ENCODE measurements at regions not wholly inside any gene's neighbourhood (a gene's known extent, or its start where the extent isn't known, plus 50 kb on each side); places are given as distances from the start of the nearest gene placed in this dataset.

DNA sequence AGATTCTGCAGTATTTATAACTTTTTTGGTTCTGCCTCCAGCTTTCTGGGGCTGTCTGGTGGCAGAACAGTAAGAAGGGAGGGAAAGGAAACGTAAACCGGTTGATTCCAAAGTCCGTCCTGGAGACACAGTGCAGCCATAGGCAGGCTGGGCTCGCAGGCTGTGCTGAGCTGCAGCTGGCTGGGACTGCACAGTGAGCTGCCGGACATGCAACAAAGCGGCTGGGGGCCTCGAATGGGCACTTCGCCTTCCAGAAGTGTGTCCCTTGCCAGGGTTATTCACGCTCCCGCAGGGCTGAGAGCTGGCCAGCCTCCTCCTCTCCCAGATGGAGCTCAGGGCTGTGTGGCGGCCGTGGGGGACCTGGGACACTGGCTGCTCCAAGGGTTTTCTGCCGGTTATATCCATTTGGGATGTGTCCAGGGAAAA is 78.1 kb upstream of the CD93 start:
- DNase-seq, result no peak

DNA sequence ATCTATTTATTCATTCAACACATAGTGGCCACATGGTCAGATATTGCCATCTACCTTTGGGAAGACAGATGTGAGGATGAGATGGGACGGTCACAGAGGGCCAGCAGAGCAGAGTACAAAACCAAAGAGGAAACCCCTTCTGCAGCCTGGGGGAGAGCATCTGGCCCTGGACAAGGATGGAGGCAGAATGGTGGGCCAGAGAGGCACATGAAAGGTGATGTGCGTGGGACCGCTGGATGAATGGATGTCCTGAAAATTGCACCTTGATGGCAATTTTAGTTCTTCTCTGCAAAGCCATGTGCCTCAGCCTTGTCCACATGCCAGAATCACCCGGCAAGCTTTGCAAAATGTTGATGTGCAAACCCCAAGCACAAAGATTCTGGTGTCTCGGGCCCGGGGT is 77.4 kb upstream of the CD93 start:
- peak; percentile 0 for DNase-seq

DNA sequence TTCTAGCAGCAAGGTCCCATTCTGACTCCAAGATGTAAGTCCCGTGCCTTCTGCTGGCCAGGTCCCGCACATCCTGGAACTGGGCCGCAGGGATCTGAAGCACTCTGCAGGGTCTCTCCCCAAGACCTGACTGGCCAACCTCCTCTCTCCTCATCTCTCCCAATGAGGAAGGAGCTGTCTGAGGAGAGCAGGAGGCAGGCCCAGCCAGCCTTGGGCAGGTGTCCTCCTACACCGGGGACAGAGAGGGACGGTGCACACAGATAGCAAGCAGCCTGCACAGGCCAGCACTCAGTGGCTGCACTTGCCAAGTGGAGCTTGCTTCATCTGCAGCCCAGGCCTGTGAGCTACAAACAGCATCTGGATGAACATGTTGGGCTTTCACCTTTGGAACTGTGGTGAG is 76.8 kb upstream of the CD93 start:
- peak; percentile 0 for DNase-seq

DNA sequence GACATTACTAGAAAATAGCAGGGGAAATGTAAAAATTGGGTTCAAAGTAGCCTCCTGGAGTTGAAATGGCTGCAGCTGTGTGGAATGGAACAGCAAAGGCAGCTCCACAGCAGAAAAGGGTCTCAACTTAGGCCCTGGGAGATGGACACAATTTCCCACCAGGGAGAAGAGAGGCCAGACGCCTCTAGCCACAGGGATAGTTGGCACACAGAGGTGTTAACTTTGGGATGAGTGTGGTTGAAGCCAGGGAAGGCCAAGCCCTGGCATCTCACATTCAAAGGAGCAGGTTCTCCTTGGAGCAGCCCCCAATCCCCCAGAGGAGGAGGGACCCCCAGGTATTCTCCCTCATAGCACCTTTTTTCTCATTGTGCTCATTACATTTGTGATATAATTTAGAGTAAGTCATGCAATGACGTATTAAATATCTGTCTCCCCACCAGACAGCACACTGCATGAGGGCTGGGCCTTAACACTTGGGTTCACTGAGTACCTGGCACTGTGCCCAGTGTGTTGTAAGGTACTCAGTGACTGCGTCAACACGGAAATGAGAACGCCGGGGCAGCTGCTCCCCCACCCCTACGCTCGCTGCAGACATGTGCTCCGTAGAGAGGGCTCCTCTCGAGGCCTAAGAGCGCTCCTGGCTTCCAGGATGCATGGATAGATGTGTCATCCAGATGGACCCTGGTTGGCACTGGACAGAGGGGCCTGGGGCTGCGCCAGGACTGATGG is 76.0 kb upstream of the CD93 start:
- peak; percentile 96 for DNase-seq

DNA sequence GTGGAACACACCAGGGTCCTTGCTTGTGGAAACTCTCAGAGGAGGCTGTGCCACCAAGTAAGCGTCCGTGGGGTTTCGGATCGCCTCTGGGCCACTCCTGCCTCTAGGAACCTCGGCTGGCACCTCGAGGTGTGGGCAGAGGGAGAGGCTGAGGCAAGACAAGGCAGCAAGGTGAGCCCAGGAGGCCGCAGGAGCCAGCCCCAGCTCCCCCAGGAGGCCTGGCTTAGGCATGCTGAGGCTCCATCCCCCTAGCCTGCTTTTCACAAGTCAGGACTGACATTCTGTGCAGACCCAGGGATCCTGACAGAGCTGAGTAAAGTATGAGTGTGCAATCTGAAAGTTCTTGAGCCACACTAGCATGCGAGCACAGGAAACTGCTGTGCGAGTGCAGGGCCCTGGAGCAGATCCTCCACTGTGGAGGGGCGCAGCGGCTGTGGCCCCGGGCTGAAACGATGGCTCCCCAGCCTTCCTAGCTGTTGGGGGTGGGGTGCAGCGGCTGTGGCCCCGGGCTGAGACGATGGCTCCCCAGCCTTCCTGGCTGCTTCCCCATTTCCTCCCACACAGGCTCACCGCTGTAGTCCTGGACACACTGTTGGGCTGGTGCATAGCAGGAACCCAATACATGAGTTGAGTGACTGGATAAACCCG is 75.2 kb upstream of the CD93 start:
- DNase-seq, result peak; percentile 28

DNA sequence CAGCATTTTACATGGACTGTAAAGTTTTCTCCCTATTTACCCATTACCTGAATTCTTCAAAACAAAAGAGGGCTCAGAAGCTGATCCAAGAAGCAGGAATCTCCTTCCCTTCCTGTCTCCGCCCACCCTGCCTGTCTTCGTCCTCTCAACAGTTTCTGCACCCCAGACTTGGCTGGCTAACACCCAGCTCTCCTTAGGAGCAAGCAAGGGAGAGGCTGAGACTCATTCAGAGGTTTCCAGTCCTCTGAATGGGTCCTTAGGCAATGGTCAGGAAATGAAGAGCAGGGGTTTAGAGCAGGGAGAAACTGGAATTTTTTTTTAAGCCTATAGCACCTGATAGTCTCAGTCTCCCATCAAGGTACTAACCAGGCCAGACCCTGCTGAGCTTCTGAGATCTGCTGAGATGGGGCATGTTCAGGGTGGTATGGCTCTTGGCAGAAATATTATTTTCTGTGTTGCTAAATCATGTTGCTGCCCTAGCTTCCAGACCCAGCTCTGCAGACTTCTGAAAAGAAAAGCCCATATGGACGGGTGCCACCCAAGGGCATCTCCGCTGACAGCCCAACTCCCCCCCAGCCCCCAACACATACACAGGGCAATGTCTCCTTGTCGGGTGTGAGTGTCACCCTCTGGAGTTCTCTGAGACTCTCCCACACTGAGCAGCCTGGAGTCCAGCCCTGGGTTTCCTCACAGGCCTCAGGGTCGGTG is 74.6 kb upstream of the CD93 start:
- DNase-seq, result peak; percentile 32

DNA sequence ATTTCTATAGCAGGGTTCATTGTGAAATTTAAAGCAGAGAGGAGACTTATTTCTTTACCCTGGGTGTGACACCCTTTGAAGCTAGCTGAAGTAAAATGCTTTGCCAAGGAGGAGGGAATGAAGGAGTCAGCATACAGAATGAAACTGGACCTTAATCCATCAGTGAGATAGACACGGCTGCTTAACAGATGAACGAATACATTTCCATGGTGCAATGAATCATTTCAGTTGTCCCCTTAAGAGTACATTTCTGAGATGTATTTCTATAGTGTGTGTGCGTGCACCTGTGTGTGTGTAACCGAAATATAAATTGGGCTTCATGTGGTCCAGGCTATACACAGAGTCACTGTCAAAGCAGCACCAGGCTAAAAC is 73.8 kb upstream of the CD93 start:
- peak; percentile 13 for DNase-seq

DNA sequence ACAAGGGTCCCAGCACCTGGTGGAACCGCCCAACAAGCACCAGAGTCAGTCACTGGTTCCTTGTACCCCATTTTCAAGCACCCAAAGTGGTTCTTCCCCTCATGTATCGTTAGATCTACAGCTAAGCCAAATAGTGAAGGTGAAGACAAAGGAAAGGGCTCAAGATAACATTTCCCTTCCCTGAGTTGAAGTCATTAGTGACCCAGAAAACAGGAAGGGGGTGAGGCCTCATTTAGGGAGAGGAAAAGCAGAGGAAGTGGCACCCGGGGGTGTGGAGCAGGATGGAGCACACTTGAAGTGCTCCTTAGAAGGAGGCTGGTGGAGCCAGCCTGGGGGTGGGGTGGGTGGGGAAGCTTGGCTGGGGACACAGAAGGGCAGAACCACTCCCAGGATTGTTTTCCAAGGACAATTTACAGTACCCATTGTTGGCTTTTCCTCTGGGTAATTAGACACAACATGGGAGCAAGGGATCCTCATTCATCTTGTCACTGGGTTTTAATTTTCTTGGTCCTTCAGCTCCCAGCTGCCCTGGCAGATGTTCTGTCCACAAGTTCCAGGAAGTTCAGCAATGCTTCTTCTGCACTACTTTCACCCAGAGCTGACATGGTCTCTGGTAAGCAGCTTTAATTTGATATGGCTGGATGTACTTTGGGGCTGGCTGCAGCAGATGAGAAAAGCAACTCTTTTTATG is 73.3 kb upstream of the CD93 start:
- no peak for DNase-seq

DNA sequence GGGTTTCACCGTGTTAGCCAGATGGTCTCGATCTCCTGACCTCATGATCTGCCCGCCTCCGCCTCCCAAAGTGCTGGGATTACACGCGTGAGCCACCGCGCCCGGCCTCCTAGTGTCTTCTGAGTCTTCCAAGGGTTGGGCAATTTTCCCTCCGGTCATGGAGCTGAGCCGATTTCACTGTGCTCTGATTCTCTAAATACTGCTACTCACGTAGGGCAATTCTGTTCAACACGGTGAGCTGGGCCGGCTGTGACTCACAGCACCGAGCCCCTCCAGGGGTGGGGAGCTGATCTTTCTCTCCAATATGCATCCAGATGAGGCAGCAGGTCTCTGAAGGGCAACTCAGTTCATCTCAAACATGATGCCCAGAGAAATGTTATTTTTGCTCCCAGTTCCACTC is 71.6 kb upstream of the CD93 start:
- no peak for DNase-seq

DNA sequence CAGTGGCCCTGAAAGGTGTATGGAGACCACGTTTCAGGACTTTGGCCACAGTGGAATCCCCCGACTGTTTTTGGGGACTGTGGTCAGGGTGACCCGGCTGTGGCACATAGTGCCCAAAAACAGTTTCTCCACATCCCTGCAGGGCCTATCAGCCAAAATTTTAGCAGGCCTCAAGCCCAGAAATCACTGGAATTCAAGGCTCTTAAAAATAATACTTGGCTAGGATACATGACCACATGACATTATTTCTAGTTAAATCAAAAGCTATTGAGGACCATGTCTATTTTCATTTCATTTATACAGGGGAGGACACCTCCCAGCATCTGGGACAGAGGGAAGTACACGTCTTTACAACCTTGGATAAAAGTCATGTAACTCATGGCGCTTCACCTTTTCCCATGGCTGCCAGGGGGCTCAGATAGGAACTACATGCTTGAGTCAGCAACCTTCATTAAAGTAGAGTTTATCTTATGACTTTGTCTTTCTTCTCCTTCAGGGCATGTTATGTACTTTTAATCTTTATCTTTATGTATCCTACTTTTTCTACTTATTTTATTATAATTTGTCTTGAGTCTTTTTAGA is 70.8 kb upstream of the CD93 start:
- no peak for DNase-seq

DNA sequence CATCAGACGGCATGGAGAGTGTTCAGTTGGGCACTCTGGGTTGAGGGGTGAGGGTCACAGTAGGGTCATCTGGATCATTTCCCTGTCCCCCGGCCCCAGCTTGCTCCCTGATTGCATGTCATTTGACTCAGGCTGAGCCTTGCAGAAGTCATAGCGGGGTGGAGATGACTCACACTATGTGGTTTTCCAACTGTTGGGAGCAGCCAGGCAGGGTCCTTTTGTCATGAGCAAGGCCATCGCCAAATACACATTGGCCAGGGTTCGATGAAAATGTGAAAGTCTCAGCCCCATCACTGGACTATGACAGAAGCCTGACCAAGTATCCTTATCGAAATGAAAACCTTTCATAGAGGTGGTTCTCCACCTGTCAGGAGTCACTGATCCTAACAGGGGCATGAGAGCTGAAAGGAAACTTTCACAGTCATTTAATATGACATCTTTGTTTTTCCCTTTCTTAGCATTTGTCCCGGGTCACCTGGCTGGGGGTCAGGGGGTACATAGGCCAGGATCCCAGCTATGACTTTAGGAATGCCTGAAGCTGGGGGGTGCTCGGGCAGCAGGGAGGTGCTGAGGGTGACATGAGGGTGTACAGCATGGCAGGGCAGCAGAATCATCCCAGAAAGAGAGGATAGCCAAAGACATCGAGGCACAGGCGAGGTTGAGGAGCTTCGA is 70.2 kb upstream of the CD93 start:
- peak; percentile 63 for DNase-seq

DNA sequence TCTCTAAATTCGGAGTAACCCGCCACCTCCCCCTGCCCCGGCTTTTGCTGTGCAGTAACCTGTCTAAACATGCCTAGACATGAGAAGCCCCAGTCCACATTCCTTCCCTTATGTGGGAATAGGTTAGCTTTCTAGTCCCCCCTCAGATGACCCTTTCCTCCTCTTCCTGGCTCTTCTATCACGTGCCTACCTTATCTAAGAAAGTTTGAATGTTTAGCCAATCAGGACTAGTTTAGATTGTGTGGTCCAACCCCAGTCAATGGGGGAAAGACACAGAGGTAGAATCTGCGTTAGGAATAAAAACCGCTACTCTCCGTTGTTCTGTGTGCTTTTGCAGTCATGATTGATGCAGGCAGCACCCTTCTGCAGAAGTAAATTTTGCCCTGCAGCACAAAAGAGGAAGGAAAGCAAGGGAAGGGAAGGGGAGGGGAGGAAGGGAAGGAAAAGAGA is 69.0 kb upstream of the CD93 start:
- no peak for DNase-seq

DNA sequence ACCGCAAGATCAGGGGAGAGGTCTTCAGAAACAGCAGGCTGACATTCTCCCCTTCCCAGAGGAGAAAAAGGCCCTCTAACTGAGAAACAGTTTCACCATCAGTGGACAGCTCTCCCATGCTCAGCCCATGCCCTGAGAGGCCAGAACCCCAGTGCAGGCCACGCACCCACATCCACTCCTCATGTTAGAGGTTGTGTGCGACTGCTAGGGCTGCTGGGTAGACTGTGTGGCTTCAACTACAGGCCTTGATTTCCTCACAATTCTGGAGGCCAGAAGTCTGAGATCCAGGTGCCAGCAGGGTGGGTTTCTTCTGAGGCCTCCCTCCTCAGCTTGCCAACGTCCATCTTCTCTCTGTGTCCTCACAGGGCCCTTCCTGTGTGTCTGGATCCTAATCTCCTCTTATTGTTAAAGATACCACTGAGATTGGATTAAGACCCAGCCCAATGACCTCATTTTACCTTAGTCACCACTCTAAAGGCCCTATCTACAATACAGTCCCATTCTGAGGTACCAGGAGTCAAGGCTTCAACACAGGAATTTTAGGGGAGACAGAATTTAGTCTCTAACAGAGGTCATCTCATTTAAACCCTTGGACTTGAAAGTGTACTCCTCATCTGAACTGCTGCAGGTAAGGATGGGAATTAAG is 67.7 kb upstream of the CD93 start:
- DNase-seq, result no peak

DNA sequence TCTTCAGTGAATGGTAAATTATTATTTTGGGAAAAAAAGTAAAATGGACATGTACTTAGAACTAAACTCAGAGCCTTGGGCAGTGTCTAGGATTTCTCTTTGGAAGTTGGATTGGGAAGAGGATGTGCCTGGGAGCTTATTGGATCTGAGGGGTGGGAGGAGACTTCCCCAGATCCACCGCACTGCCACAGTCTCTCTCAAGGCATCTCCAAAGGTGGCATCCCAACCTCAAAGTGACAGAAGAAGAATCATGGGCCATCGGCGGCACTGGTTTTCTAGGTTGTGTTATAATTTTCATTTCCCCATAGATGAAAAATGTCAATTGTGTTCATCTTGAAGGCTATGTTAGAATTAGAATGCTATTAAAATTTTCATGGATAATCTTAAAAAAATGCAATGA is 66.8 kb upstream of the CD93 start:
- no peak for DNase-seq

DNA sequence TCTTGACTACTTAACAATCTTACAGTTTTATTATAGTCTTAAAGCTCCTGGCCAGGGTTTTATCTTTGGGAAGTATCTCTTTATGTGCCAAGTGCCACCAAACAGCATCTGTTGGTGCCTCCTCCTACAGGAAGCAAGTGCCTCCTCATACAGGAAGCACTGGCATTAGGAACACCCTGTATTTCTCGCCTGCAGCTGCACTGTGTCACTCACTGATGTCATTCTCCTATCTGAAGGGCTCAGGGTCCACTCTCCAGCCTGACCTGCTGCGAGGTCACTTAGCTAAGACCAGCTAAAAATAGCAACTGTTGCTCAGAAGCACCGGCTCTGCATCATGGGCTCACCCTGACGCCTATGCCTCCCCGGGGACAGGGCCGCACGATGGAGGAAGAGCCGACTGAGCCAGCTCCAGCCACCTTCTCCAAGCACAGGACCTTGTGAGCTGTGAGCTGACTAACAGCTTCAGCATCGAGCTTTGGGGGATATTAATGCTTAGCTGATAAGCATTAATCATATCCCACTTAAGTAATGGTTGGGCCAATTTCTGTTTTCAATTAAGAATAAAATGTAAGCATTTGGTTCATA is 66.3 kb upstream of the CD93 start:
- DNase-seq, result peak; percentile 83

DNA sequence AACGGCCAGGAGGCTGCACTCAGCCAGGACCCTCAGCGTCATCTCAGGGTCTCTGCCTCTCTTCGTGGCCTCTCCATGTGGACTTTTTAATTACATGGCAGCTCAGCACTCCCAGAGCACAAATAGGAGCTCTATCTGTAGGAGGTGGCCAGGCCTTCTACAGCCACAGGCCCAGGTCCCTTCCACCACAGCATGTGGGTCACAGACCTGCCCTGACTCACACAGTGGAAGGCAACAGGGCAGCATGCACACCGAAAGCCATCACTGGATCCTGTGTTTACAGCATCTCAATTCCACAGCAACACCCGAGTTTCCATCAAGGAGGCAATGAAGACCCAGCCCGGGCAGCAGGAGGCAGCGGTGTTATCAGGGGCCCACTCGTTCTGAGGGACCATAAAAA is 65.8 kb upstream of the CD93 start:
- peak; percentile 39 for DNase-seq

DNA sequence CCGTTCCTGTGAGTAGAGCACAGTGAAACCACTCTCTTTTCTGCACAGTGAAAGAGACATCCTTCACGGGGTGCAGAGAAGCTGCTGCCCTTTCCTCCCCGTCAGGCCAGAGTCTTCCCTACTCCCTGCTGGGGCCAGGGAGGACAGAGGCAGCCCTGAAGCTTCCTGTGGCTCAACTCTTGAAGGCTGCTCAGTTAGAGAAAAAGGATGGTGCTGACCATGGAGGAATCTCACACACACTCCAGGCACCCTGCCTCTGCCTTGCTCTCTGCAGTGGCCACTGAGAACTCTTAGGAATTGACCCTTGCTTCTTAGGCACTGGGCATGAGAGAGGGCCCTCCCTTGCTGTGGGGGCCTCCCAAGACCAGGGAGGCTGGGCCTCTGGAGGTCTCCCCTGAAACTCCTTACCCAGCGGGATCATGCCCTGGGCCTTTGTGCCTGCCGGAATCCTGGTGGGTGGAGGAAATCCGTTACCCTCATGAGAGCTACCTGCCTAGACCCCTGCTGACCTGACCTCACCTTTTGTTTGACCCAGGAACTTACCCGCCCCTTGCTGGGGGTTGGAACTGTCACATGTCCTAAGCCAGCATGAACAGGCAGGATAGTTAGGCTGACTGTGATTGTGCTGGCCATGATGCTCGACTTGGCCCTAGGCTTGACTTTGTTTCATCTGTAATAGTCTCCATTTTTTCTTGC is 65.0 kb upstream of the CD93 start:
- DNase-seq, result no peak

DNA sequence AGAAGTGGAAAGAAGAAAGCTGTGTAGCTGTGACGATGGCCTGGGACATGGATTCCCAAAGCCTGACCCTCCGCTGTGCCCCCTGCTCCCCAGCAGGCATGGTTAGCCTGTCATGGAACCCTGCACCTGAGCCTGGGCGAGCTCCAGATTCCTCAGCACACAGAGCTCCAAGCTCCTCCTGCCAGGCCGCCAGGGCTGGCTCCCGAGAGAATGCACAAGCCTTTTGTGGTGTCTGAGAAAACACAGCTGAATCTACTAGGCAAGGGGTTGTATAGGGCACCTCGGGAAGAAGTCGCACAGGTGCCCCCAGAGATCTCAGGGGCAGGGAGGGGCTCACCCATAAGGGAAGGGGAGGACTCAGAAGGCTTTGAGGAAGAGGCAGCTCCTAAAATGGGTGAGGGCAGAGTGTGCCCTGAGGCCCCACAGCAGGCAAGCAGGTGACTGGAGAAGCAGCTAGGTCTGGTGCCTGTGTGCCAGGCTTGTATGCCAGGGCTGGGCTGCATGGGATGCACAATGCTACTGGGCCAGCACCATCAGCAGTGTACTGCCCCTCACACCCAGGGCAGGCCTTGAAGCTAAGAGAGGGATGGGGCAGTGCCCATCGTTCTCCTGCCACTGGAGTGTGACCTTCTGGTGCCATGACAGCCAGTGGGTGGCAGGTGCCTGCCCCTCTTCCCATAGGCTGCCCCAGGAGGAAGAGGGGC is 64.3 kb upstream of the CD93 start:
- no peak for DNase-seq

DNA sequence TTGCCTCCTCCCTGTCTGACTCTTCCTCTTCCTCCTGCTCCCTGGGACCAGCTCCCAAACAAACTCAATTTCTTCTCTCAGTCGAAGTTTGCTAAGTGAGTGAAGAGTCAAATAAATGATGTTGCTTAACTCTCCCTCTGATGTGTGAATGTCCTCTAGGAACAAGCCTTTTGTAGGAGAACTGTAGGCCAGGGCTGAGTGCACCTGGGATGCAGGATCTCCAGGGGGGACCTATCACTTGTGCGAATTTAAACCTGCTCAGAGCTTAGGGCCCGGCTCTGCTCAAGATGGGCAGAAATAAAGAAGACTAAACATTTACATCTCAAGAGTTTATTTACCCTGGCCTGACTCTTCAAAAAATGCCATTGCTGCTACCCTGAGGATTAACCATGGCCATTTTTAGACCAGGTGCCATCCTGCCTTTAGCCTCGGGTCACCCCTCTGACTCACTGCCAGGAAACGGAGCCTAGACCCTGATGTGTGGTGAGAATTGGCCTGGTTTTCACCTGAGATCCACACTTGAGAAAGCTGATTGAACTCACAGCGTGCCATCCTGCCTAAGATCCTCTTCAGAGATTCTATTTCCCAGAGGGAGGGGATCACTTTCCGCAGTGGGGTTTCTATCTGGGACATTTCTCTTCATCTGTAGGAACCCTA is 63.6 kb upstream of the CD93 start:
- no peak for DNase-seq

All from dermis blood vessel endothelial cell (primary cell).